ENCODE measurements at regions not wholly inside any gene's neighbourhood (a gene's known extent, or its start where the extent isn't known, plus 50 kb on each side); places are given as distances from the start of the nearest gene placed in this dataset.
"Not testable (repeated sequence)": the region's sequence is repeated elsewhere in the genome, so short reads cannot be mapped to it uniquely, and the experiment has no call there.

DNA sequence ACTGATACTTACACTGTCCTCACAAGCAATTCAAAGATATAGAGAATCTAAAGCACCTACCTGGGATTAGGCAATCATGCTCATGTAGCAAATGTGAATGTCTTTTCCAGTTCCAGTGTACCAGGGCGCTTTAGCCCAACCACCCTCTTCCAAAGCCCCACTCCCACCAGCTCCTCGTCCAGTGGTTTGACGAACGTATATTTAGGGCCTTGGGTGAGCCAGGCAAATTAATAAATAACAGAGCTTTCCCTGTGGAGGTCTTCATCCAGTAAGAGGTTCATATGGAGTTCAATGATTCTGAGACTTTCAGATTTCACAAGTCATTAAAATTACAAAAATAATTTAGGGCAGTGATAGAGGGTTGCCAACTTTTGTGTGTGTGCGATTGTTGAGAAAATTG is 162.3 kb upstream of the C2CD4B start:
- no peak overlapping the region for H3K27ac ChIP-seq (ENCODE audit: low read depth, low read length, poor library complexity, severe bottlenecking)
- POLR2A ChIA-PET: no interaction called here
- CTCF ChIA-PET (ENCODE audit: unreplicated experiment): no interaction called here

GRCh38 chr15:62332472-62332871 is 167.4 kb upstream of the C2CD4B start:
- H4K20me1 ChIP-seq (ENCODE audit: insufficient read depth, low read length); intact Hi-C loops (cut with micrococcal nuclease; ENCODE audit: unreplicated experiment); DNase-seq (ENCODE audit: low spot score); BruUV-seq (replicated peaks); H3K79me2 ChIP-seq (ENCODE audit: insufficient read depth, low read depth, low read length); H3K9me2 ChIP-seq (ENCODE audit: insufficient read depth, low read length); H2AFZ ChIP-seq (ENCODE audit: low read length); POLR2A ChIA-PET; CTCF ChIA-PET (ENCODE audit: unreplicated experiment); H3K36me3 ChIP-seq (ENCODE audit: insufficient read depth, low read length); H3K4me2 ChIP-seq (ENCODE audit: low read length); H3K4me3 ChIP-seq (ENCODE audit: low read depth, low read length, poor library complexity, severe bottlenecking); H3K9me3 ChIP-seq (ENCODE audit: low read length); H3K4me1 ChIP-seq (ENCODE audit: insufficient read depth, low read length, poor library complexity, severe bottlenecking); H3K27ac ChIP-seq (ENCODE audit: low read depth, low read length, poor library complexity, severe bottlenecking): not testable (repeated sequence)

More for the DNA sequence above, 162.3 kb upstream of the C2CD4B start:
- Histone ChIP-seq H3K4me3 (ENCODE audit: low read depth, low read length, poor library complexity, severe bottlenecking) (no peak overlapping the region), H3K79me2 (ENCODE audit: insufficient read depth, low read depth, low read length) (no peaks in the 10 kb centered on the region), H2AFZ (ENCODE audit: low read length) (no peak overlapping the region), H3K9me2 (ENCODE audit: insufficient read depth, low read length) (no peaks in the 10 kb centered on the region), H3K4me2 (ENCODE audit: low read length) (no peak overlapping the region), H3K36me3 (ENCODE audit: insufficient read depth, low read length) (no peaks in the 10 kb centered on the region), H3K9me3 (ENCODE audit: low read length) (no peaks in the 10 kb centered on the region), H4K20me1 (ENCODE audit: insufficient read depth, low read length) (no peaks in the 10 kb centered on the region), H3K4me1 (ENCODE audit: insufficient read depth, low read length, poor library complexity, severe bottlenecking) (no peaks in the 10 kb centered on the region)
- intact Hi-C loops (cut with micrococcal nuclease; ENCODE audit: unreplicated experiment): no loop called here
- TF ChIP-seq CTCF (conservative IDR thresholded peaks at IDR 0.05; ENCODE audit: low read length) (no peak), EZH2phosphoT487 (IDR thresholded peaks at IDR 0.05; ENCODE audit: borderline replicate concordance, low read depth, low read length) (no peak)
- no peak for DNase-seq (ENCODE audit: low spot score)
- no TSS peak for BruUV-seq (replicated peaks)

- H3K9me2 ChIP-seq (ENCODE audit: insufficient read depth, low read length): no peaks in the 10 kb centered on the region
- H4K20me1 ChIP-seq (ENCODE audit: insufficient read depth, low read length): no peaks in the 10 kb centered on the region
- no peak overlapping the region for H3K4me3 ChIP-seq (ENCODE audit: low read depth, low read length, poor library complexity, severe bottlenecking)
- no peak overlapping the region for H3K4me2 ChIP-seq (ENCODE audit: low read length)
- H3K36me3 ChIP-seq (ENCODE audit: insufficient read depth, low read length): no peaks in the 10 kb centered on the region
- DNase-seq (ENCODE audit: low spot score): no peak
- CTCF ChIA-PET (ENCODE audit: unreplicated experiment): no interaction called here
- no peaks in the 10 kb centered on the region for H3K4me1 ChIP-seq (ENCODE audit: insufficient read depth, low read length, poor library complexity, severe bottlenecking)
- no peaks in the 10 kb centered on the region for H3K79me2 ChIP-seq (ENCODE audit: insufficient read depth, low read depth, low read length)
- no peak overlapping the region for H2AFZ ChIP-seq (ENCODE audit: low read length)
- no TSS peak for BruUV-seq (replicated peaks)
- no peak for TF ChIP-seq EZH2phosphoT487 (IDR thresholded peaks at IDR 0.05; ENCODE audit: borderline replicate concordance, low read depth, low read length)
- no peak for TF ChIP-seq CTCF (conservative IDR thresholded peaks at IDR 0.05; ENCODE audit: low read length)
- POLR2A ChIA-PET: no interaction called here
- intact Hi-C loops (cut with micrococcal nuclease; ENCODE audit: unreplicated experiment): no loop called here
- H3K27ac ChIP-seq (ENCODE audit: low read depth, low read length, poor library complexity, severe bottlenecking): no peak overlapping the region
- H3K9me3 ChIP-seq (ENCODE audit: low read length): no peaks in the 10 kb centered on the region
Measured at GRCh38 chr15:62334536-62334935, 169.5 kb upstream of the C2CD4B start.
